Stimulated activated memory B cell treated with anti-CD40 and anti-IgM and Interleukin-4, amounts not matched to agents 10 μg/mL and 1 μg/mL and 100 μg/mL, for 72 hours (primary cell): ENCODE measurements at regions not wholly inside any gene's neighbourhood (a gene's known extent, or its start where the extent isn't known, plus 50 kb on each side); places are given as distances from the start of the nearest gene placed in this dataset.

Experiments used
- ATAC-seq: fragments of 150-1000 bp; cut with Tn5 transposase; 2 replicates; pipeline ENCODE4 v1.10.0; 2021
- H3K27ac Mint-ChIP-seq: one replicate; pipeline ENCODE4 v1.8.0; 2022; ENCODE audit warnings: mild to moderate bottlenecking, mixed read lengths
- H3K27me3 Mint-ChIP-seq: one replicate; pipeline ENCODE4 v1.8.0; 2022; ENCODE audit warnings: mixed read lengths
- H3K36me3 Mint-ChIP-seq: one replicate; pipeline ENCODE4 v1.8.0; 2022; ENCODE audit warnings: mixed read lengths
- H3K4me1 Mint-ChIP-seq: one replicate; pipeline ENCODE4 v1.8.0; 2022; ENCODE audit warnings: mixed read lengths
- H3K4me3 Mint-ChIP-seq: one replicate; pipeline ENCODE4 v1.8.0; 2022; ENCODE audit warnings: mild to moderate bottlenecking, moderate library complexity, mixed read lengths
- H3K9me3 Mint-ChIP-seq: one replicate; pipeline ENCODE4 v1.8.0; 2022; ENCODE audit warnings: mixed read lengths

GRCh38 chr5:169369130-169369529, 68.2 kb upstream of the SLIT3 start:
- Mint-ChIP-seq H3K27me3 (peaks cover 17% of the 10 kb centered on the region), H3K4me1 (no peaks in the 10 kb centered on the region), H3K27ac (no peak overlapping the region), H3K9me3 (peaks cover 15% of the 10 kb centered on the region), H3K4me3 (no peak overlapping the region), H3K36me3 (no peaks in the 10 kb centered on the region)
- ATAC-seq, result no peak

DNA sequence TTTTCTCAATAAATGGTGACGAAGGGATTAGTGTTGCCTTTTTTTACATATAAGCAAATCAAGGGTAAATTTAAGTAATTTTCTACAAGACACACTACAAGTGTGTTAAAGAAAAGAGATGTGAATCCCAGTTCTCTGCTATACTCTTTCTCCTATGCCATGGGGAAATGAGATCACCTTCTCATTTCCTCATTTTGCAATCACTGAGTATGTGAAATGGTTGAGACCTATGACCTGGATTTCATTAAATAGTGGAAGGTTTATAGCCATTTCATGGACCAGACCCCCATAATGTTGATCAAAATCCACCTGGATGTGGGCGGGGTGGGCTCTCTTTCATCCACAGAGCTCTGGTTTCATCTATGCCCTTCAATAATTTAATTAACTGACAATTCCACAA, 66.9 kb upstream of the SLIT3 start:
- no peak for ATAC-seq
- no peaks in the 10 kb centered on the region for H3K36me3 Mint-ChIP-seq
- no peaks in the 10 kb centered on the region for H3K4me1 Mint-ChIP-seq
- no peak overlapping the region for H3K4me3 Mint-ChIP-seq
- no peak overlapping the region for H3K27ac Mint-ChIP-seq
- peaks cover 9% of the 10 kb centered on the region for H3K27me3 Mint-ChIP-seq
- H3K9me3 Mint-ChIP-seq, result peaks cover 15% of the 10 kb centered on the region

GRCh38 chr5:169357291-169357690, 56.4 kb upstream of the SLIT3 start:
- Mint-ChIP-seq H3K4me1 (no peaks in the 10 kb centered on the region), H3K4me3 (no peak overlapping the region), H3K9me3 (peaks cover 2% of the 10 kb centered on the region)

GRCh38 chr5:169356811-169357210, 55.9 kb upstream of the SLIT3 start:
- H3K36me3 Mint-ChIP-seq, result no peaks in the 10 kb centered on the region
- ATAC-seq, result no peak
- H3K27me3 Mint-ChIP-seq, result no peaks in the 10 kb centered on the region
- no peak overlapping the region for H3K4me3 Mint-ChIP-seq
- peaks cover 2% of the 10 kb centered on the region for H3K9me3 Mint-ChIP-seq
- no peak overlapping the region for H3K27ac Mint-ChIP-seq
- H3K4me1 Mint-ChIP-seq, result no peaks in the 10 kb centered on the region

More at GRCh38 chr5:169357291-169357690, 56.4 kb upstream of the SLIT3 start:
- ATAC-seq, result no peak
- Mint-ChIP-seq H3K36me3 (no peaks in the 10 kb centered on the region), H3K27me3 (no peaks in the 10 kb centered on the region), H3K27ac (no peak overlapping the region)

GRCh38 chr5:169356181-169356580, 55.2 kb upstream of the SLIT3 start:
- Mint-ChIP-seq H3K27ac (no peak overlapping the region), H3K4me1 (no peaks in the 10 kb centered on the region), H3K27me3 (no peaks in the 10 kb centered on the region)

GRCh38 chr5:169354921-169355320, 54.0 kb upstream of the SLIT3 start:
- no peaks in the 10 kb centered on the region for H3K4me1 Mint-ChIP-seq
- no peaks in the 10 kb centered on the region for H3K36me3 Mint-ChIP-seq
- H3K9me3 Mint-ChIP-seq, result peaks cover under 1% of the 10 kb centered on the region
- H3K27me3 Mint-ChIP-seq, result peaks cover 1% of the 10 kb centered on the region
- ATAC-seq, result no peak
- no peak overlapping the region for H3K27ac Mint-ChIP-seq
- H3K4me3 Mint-ChIP-seq, result no peak overlapping the region

More at GRCh38 chr5:169356181-169356580, 55.2 kb upstream of the SLIT3 start:
- Mint-ChIP-seq H3K4me3 (no peak overlapping the region), H3K36me3 (no peaks in the 10 kb centered on the region), H3K9me3 (peaks cover 2% of the 10 kb centered on the region)
- no peak for ATAC-seq

DNA sequence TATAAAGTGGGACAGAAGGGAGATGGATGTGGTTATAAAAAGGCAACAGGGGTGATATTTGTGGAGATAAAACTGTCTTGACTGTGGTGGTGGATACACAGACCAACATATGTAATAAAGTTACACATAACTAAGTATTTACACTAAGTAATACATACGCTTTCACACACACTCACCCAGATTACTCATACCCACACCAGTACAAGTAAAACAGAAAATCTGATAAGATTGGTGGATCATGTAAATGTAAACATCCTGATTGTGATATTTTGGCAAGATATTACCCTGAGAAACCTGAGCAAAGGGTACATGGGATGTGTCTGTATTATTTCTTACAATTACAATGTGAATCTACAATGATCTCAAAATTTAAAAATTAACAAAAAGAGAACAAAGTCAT, 53.3 kb upstream of the SLIT3 start:
- no peak for ATAC-seq
- Mint-ChIP-seq H3K27me3 (peaks cover 6% of the 10 kb centered on the region), H3K9me3 (no peaks in the 10 kb centered on the region), H3K36me3 (no peaks in the 10 kb centered on the region), H3K4me1 (no peaks in the 10 kb centered on the region), H3K27ac (no peak overlapping the region), H3K4me3 (no peak overlapping the region)

DNA sequence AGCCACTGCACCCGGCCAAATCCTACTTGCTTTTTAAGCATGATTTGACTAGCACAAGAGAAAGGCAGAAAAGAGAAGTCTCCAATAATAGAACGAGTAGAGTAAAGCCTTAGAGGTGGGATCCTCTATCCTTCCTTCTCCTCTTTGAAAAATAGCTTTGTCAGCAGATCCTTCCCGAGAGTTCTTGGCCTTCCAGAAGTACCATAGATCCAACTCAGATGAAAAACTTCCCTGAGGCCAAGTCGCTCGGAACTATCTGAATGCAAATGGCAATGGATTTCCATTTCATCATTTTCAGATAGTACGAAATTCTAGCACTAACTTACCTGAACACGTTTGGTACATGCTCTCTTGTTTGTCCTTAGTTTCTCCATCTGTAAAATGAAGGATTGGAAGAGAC, 52.0 kb upstream of the SLIT3 start:
- Mint-ChIP-seq H3K4me1 (no peaks in the 10 kb centered on the region), H3K9me3 (no peaks in the 10 kb centered on the region), H3K36me3 (no peaks in the 10 kb centered on the region), H3K27ac (no peak overlapping the region), H3K4me3 (no peak overlapping the region), H3K27me3 (peaks cover 6% of the 10 kb centered on the region)
- no peak for ATAC-seq

- Mint-ChIP-seq H3K9me3 (no peaks in the 10 kb centered on the region), H3K36me3 (no peaks in the 10 kb centered on the region), H3K4me3 (no peak overlapping the region), H3K4me1 (no peaks in the 10 kb centered on the region), H3K27me3 (peaks cover 6% of the 10 kb centered on the region), H3K27ac (no peak overlapping the region)
- no peak for ATAC-seq
Observed at GRCh38 chr5:169351721-169352120, 50.8 kb upstream of the SLIT3 start.

GRCh38 chr5:169350759-169351240, 49.9 kb upstream of the SLIT3 start:
- H3K27ac Mint-ChIP-seq, result no peak overlapping the region
- ATAC-seq, result no peak
- H3K36me3 Mint-ChIP-seq, result no peaks in the 10 kb centered on the region
- H3K4me1 Mint-ChIP-seq, result no peaks in the 10 kb centered on the region
- H3K4me3 Mint-ChIP-seq, result no peak overlapping the region
- no peaks in the 10 kb centered on the region for H3K9me3 Mint-ChIP-seq
- H3K27me3 Mint-ChIP-seq, result peaks cover 6% of the 10 kb centered on the region
